Keratinocyte (primary cell): ENCODE measurements at regions not wholly inside any gene's neighbourhood (a gene's known extent, or its start where the extent isn't known, plus 50 kb on each side); places are given as distances from the start of the nearest gene placed in this dataset.

Experiments
- DNase-seq: peaks from one replicate; pipeline ENCODE4 v3.0.0-alpha.2; 2011; ENCODE audit warnings: low read depth, missing footprints, low spot score
- FAIRE-seq: peaks from 2 replicates; lab custom pipeline; 2011; peaks lifted over from hg19 to GRCh38; lab: Jason Lieb, UNC
- H2AFZ ChIP-seq: 2 replicates; pipeline ENCODE4 v1.6.0; 2012; ENCODE audit warnings: low read length, control low read depth, inconsistent platforms; ENCODE audit not compliant: control insufficient read depth
- H3K27ac ChIP-seq: 2 replicates; pipeline ENCODE4 v1.5.1; 2011; ENCODE audit warnings: low read length; ENCODE audit not compliant: control insufficient read depth, insufficient read depth
- H3K27me3 ChIP-seq: 3 replicates; pipeline ENCODE4 v1.6.0; 2011; ENCODE audit warnings: low read length; ENCODE audit not compliant: control insufficient read depth, insufficient read depth; ENCODE audit errors: extremely low read depth
- H3K36me3 ChIP-seq, 2 experiments: 2 replicates in 1 of 2; 3 replicates in 1 of 2; pipeline ENCODE4 v1.5.1; 2011; ENCODE audit warnings: low read length in 2 of 2, mild to moderate bottlenecking in 1 of 2; ENCODE audit not compliant: control insufficient read depth in 2 of 2, insufficient read depth in 2 of 2; ENCODE audit errors: extremely low read depth in 1 of 2
- H3K4me1 ChIP-seq: 3 replicates; pipeline ENCODE4 v1.5.1; 2011; ENCODE audit warnings: low read length; ENCODE audit not compliant: control insufficient read depth, insufficient read depth; ENCODE audit errors: extremely low read depth
- H3K4me2 ChIP-seq: 3 replicates; pipeline ENCODE4 v1.6.0; 2011; ENCODE audit warnings: low read depth, low read length; ENCODE audit not compliant: control insufficient read depth, insufficient read depth; ENCODE audit errors: extremely low read depth
- H3K4me3 ChIP-seq, 3 experiments: fragments of 200-600 bp in 1 of 3; sonication (generic) in 1 of 3; 2 replicates in 2 of 3; 3 replicates in 1 of 3; pipeline ENCODE4 v1.5.1; 2011 to 2016; ENCODE audit warnings: low read length in 3 of 3, mild to moderate bottlenecking in 3 of 3, control low read depth in 2 of 3, inconsistent platforms in 1 of 3, low read depth in 1 of 3, mixed read lengths in 1 of 3, mixed run types in 1 of 3, moderate library complexity in 1 of 3; ENCODE audit not compliant: control insufficient read depth in 2 of 3, insufficient read depth in 2 of 3; ENCODE audit errors: extremely low read depth in 1 of 3
- H3K79me2 ChIP-seq: 2 replicates; pipeline ENCODE4 v1.6.0; 2012; ENCODE audit warnings: low read length; ENCODE audit not compliant: control insufficient read depth, insufficient read depth
- H3K9ac ChIP-seq: 3 replicates; pipeline ENCODE4 v1.6.0; 2011; ENCODE audit warnings: low read length; ENCODE audit not compliant: control insufficient read depth, insufficient read depth; ENCODE audit errors: extremely low read depth
- H3K9me1 ChIP-seq: 3 replicates; pipeline ENCODE4 v1.6.0; 2011; ENCODE audit warnings: low read length; ENCODE audit not compliant: control insufficient read depth, insufficient read depth; ENCODE audit errors: extremely low read depth
- H3K9me3 ChIP-seq: 2 replicates; pipeline ENCODE4 v1.5.1; 2012; ENCODE audit warnings: low read depth, low read length; ENCODE audit not compliant: control insufficient read depth
- H4K20me1 ChIP-seq: 3 replicates; pipeline ENCODE4 v1.6.0; 2011; ENCODE audit warnings: low read length; ENCODE audit not compliant: control insufficient read depth, insufficient read depth; ENCODE audit errors: extremely low read depth
- EZH2 ChIP-seq: IDR thresholded peaks from one replicate; pipeline ENCODE4 v1.6.1; 2012; ENCODE audit warnings: inconsistent platforms, mild to moderate bottlenecking, low read length, moderate library complexity
- dilution Hi-C: fragments of 300-500 bp; cut with MboI; formaldehyde crosslinking; loops from one replicate; pipeline ENCODE4 v1.7.0; 2020; ENCODE audit warnings: low sequenced_read_pairs; ENCODE audit not compliant: extremely low pct_ligation_motif_present
- TF ChIP-seq, protein P1 (sequence below), 3 experiments: IDR thresholded peaks in 1 of 3; conservative IDR thresholded peaks in 1 of 3; optimal IDR thresholded peaks in 1 of 3; 2 replicates in 2 of 3; 3 replicates in 1 of 3; pipeline versions ENCODE3 to v1.5.1; 2011; ENCODE audit warnings: low read length in 3 of 3, mild to moderate bottlenecking in 3 of 3, moderate library complexity in 2 of 3, control low read depth in 1 of 3, inconsistent platforms in 1 of 3; ENCODE audit not compliant: insufficient read depth in 2 of 3; ENCODE audit errors: extremely low read depth in 1 of 3

DNA sequence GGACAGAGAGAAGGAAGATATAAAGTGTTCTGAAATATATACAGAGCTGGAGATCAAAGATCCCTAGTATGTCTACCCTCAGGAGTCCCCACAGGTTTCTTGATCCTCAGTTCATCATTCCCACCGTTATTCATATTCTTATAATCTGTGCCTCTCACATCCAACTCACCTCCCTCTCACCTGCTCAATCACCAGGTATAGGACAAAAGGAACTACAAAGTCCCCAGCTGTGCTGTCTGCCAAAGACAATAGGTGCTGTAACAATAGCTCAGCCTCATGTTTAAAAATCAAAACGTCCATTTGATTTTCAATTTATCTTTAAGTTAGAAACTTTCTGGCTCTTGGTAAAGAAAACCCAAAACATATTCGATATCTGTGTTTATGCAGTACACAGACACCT lies 121.1 kb upstream of the PKN2 start:
- TF ChIP-seq, protein P1, sequence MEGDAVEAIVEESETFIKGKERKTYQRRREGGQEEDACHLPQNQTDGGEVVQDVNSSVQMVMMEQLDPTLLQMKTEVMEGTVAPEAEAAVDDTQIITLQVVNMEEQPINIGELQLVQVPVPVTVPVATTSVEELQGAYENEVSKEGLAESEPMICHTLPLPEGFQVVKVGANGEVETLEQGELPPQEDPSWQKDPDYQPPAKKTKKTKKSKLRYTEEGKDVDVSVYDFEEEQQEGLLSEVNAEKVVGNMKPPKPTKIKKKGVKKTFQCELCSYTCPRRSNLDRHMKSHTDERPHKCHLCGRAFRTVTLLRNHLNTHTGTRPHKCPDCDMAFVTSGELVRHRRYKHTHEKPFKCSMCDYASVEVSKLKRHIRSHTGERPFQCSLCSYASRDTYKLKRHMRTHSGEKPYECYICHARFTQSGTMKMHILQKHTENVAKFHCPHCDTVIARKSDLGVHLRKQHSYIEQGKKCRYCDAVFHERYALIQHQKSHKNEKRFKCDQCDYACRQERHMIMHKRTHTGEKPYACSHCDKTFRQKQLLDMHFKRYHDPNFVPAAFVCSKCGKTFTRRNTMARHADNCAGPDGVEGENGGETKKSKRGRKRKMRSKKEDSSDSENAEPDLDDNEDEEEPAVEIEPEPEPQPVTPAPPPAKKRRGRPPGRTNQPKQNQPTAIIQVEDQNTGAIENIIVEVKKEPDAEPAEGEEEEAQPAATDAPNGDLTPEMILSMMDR (optimal IDR thresholded peaks at IDR 0.05 in 1 of 3, IDR thresholded peaks at IDR 0.05 in 1 of 3, conservative IDR thresholded peaks at IDR 0.05 in 1 of 3; ENCODE audit: extremely low read depth in 1 of 3, insufficient read depth in 2 of 3, low read length in 3 of 3) = no peak
- TF ChIP-seq EZH2 = no peak
- Histone ChIP-seq H2AFZ (no peak overlapping the region), H3K9me1 (no peaks in the 10 kb centered on the region), H3K4me2 (no peak overlapping the region), H3K9ac (no peak overlapping the region), H3K4me1 (no peaks in the 10 kb centered on the region), H3K4me3 (no peak overlapping the region), H3K36me3 (no peaks in the 10 kb centered on the region), H3K27ac (no peak overlapping the region), H3K79me2 (no peaks in the 10 kb centered on the region), H3K9me3 (no peaks in the 10 kb centered on the region), H3K27me3 (no peaks in the 10 kb centered on the region), H4K20me1 (no peaks in the 10 kb centered on the region)
- FAIRE-seq (no peak), DNase-seq (no peak)
- dilution Hi-C loops = no loop called here

DNA sequence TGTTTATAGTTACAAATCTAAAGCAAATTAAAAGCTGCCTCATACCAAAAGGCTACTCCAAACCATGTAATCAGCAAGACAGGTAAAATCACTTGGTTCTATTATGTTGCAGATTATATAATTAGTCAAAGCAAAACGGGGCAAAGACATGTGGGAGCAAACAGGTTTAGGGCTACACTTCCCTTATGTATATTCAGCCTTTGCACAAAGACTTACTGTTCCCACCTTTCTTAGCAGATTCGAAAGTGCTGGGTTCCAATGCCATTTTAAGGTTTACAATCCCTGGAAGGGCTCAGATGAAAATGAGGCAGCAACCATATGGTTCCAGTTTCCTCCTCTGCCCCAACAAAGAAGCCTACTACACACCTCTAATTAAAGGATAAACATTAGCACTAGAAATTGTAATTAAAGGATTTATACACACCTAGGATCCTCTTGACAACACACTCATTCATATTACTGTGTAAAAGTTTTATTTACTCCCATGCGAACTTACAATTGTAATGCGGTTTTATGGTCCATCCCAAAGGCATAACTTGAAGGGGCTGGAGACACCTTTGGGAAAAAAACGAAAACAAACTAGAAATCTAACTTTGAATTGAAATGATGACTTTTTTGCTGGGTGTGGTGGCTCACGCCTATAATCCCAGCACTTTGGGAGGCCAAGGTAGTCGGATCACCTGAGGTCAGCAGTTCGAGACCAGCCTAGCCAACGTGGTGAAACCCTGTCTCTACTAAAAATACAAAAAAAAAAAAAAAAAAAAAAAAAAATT lies 117.3 kb upstream of the PKN2 start:
- no peaks in the 10 kb centered on the region for H3K9me1 ChIP-seq
- dilution Hi-C loops = no loop called here
- no peak for FAIRE-seq

More for the DNA sequence above, 117.3 kb upstream of the PKN2 start:
- Histone ChIP-seq H3K9me3 (no peaks in the 10 kb centered on the region), H3K27ac (no peak overlapping the region), H3K36me3 (no peaks in the 10 kb centered on the region), H2AFZ (no peak overlapping the region), H4K20me1 (no peaks in the 10 kb centered on the region), H3K4me3 (no peak overlapping the region), H3K9ac (no peak overlapping the region), H3K79me2 (no peaks in the 10 kb centered on the region), H3K4me1 (no peaks in the 10 kb centered on the region), H3K4me2 (no peak overlapping the region), H3K27me3 (no peaks in the 10 kb centered on the region)
- TF ChIP-seq, protein P1 (optimal IDR thresholded peaks at IDR 0.05 in 1 of 3, IDR thresholded peaks at IDR 0.05 in 1 of 3, conservative IDR thresholded peaks at IDR 0.05 in 1 of 3; ENCODE audit: extremely low read depth in 1 of 3, insufficient read depth in 2 of 3, low read length in 3 of 3) = no peak
- TF ChIP-seq EZH2 = no peak
- no peak for DNase-seq
